RPMI7951 (cell line): ENCODE measurements at regions not wholly inside any gene's neighbourhood (a gene's known extent, or its start where the extent isn't known, plus 50 kb on each side); places are given as distances from the start of the nearest gene placed in this dataset.
A peak's percentile ranks its signal among the peaks of the same experiment; 100 is the strongest.
"Not testable (repeated sequence)": the region's sequence is repeated elsewhere in the genome, so short reads cannot be mapped to it uniquely, and the experiment has no call there.

Experiments
- DNase-seq: peaks from one replicate; pipeline ENCODE4 v3.0.0-alpha.2; 2012; ENCODE audit warnings: low read depth

GRCh38 chr4:30837861-30838260 lies 117.7 kb downstream of the PCDH7 start:
- no peak for DNase-seq

- DNase-seq = no peak
Measured at GRCh38 chr4:30838331-30838730, 118.2 kb downstream of the PCDH7 start.

- peak; percentile 3 for DNase-seq
Measured at GRCh38 chr4:30839583-30840520, 119.7 kb downstream of the PCDH7 start.

GRCh38 chr4:30840571-30840970 lies 120.4 kb downstream of the PCDH7 start:
- no peak for DNase-seq

- DNase-seq = no peak
Measured at GRCh38 chr4:30842142-30842541, 122.0 kb downstream of the PCDH7 start.

- DNase-seq = no peak
Measured at GRCh38 chr4:30842689-30843088, 122.5 kb downstream of the PCDH7 start.

- no peak for DNase-seq
Measured at GRCh38 chr4:30844861-30845582, 124.9 kb downstream of the PCDH7 start.

GRCh38 chr4:30847167-30847566 lies 127.0 kb downstream of the PCDH7 start:
- no peak for DNase-seq

- no peak for DNase-seq
Measured at GRCh38 chr4:30847958-30848357, 127.8 kb downstream of the PCDH7 start.

GRCh38 chr4:30854531-30854930 lies 134.4 kb downstream of the PCDH7 start:
- no peak for DNase-seq

GRCh38 chr4:30855232-30855631 lies 135.1 kb downstream of the PCDH7 start:
- DNase-seq = no peak

- no peak for DNase-seq
Measured at GRCh38 chr4:30856795-30857564, 136.8 kb downstream of the PCDH7 start.

- DNase-seq = no peak
Measured at GRCh38 chr4:30860978-30861377, 140.8 kb downstream of the PCDH7 start.

- DNase-seq = no peak
Measured at GRCh38 chr4:30862196-30862595, 142.0 kb downstream of the PCDH7 start.

GRCh38 chr4:30863021-30863420 lies 142.9 kb downstream of the PCDH7 start:
- DNase-seq = no peak

GRCh38 chr4:30865691-30866090 lies 145.5 kb downstream of the PCDH7 start:
- DNase-seq = no peak

- no peak for DNase-seq
Measured at GRCh38 chr4:30866346-30866745, 146.2 kb downstream of the PCDH7 start.

- DNase-seq = no peak
Measured at GRCh38 chr4:30866907-30867306, 146.7 kb downstream of the PCDH7 start.

- no peak for DNase-seq
Measured at GRCh38 chr4:30867427-30867826, 147.3 kb downstream of the PCDH7 start.

GRCh38 chr4:30868111-30868895 lies 148.1 kb downstream of the PCDH7 start:
- DNase-seq = no peak

- DNase-seq = not testable (repeated sequence)
Measured at GRCh38 chr4:30869387-30869786, 149.2 kb downstream of the PCDH7 start.
